Neural cell (in vitro differentiated cells): ENCODE measurements at regions not wholly inside any gene's neighbourhood (a gene's known extent, or its start where the extent isn't known, plus 50 kb on each side); places are given as distances from the start of the nearest gene placed in this dataset.

ENCODE experiments used
- H2AFZ ChIP-seq: fragments of 200-600, 300-800 bp; sonication (generic), shearing (Covaris generic); 2 replicates; pipeline ENCODE4 v1.6.0; 2014; ENCODE audit warnings: low read depth, mild to moderate bottlenecking, antibody characterized with exemption, low read length, moderate library complexity
- H3F3A ChIP-seq: fragments of 200-600 bp; shearing (Covaris generic); 2 replicates; pipeline ENCODE4 v1.6.1; 2016; ENCODE audit warnings: mild to moderate bottlenecking, moderate library complexity, mixed read lengths, antibody characterized with exemption, low read length; ENCODE audit not compliant: insufficient read depth, poor library complexity, severe bottlenecking
- H3K27ac ChIP-seq: fragments of 200-600, 300-800 bp; sonication (generic), shearing (Covaris generic); 2 replicates; pipeline ENCODE4 v1.5.1; 2014; ENCODE audit warnings: mild to moderate bottlenecking, low read length, moderate library complexity
- H3K27me3 ChIP-seq: fragments of 300-800, 200-600 bp; sonication (generic), shearing (Covaris generic); 2 replicates; pipeline ENCODE4 v1.6.0; 2014; ENCODE audit warnings: mild to moderate bottlenecking, low read depth, low read length, moderate library complexity; ENCODE audit not compliant: insufficient read depth
- H3K36me3 ChIP-seq: fragments of 300-800, 200-600 bp; sonication (generic), shearing (Covaris generic); 2 replicates; pipeline ENCODE4 v1.5.1; 2014; ENCODE audit warnings: mild to moderate bottlenecking, antibody characterized with exemption, low read length, moderate library complexity; ENCODE audit not compliant: insufficient read depth
- H3K4me2 ChIP-seq: fragments of 300-800, 200-600 bp; sonication (generic), shearing (Covaris generic); 2 replicates; pipeline ENCODE4 v1.6.0; 2014; ENCODE audit warnings: mild to moderate bottlenecking, low read length
- H3K4me3 ChIP-seq: fragments of 300-800, 200-600 bp; sonication (generic), shearing (Covaris generic); 2 replicates; pipeline ENCODE4 v1.5.1; 2014; ENCODE audit warnings: mild to moderate bottlenecking, low read length, moderate library complexity
- H3K79me2 ChIP-seq: fragments of 200-600 bp; shearing (Covaris generic); replicated peaks from 2 replicates; pipeline ENCODE4 v1.6.0; 2014; ENCODE audit warnings: mild to moderate bottlenecking, low read length, moderate library complexity; ENCODE audit not compliant: insufficient read depth
- H3K9ac ChIP-seq: fragments of 300-800, 200-600 bp; sonication (generic), shearing (Covaris generic); 2 replicates; pipeline ENCODE4 v1.6.1; 2016; ENCODE audit warnings: mild to moderate bottlenecking, low read length, mixed read lengths
- H3K9me2 ChIP-seq: fragments of 200-600 bp; shearing (Covaris generic); 2 replicates; pipeline ENCODE4 v1.6.1; 2016; ENCODE audit warnings: mild to moderate bottlenecking, low read length, mixed read lengths; ENCODE audit not compliant: insufficient read depth
- H3K9me3 ChIP-seq: fragments of 200-600, 300-800 bp; sonication (generic), shearing (Covaris generic); 2 replicates; pipeline ENCODE4 v1.6.1; 2016; ENCODE audit warnings: mild to moderate bottlenecking, mixed run types, low read length, moderate library complexity, mixed read lengths
- H4K20me1 ChIP-seq: fragments of 200-600 bp; shearing (Covaris generic); 2 replicates; pipeline ENCODE4 v1.6.1; 2016; ENCODE audit warnings: mild to moderate bottlenecking, mixed run types; ENCODE audit not compliant: insufficient read depth
- CTCF ChIP-seq: fragments of 450-650 bp; IDR thresholded peaks from 2 replicates; pipeline ENCODE4 v1.5.1; 2014; ENCODE audit warnings: antibody characterized with exemption, mild to moderate bottlenecking, moderate library complexity; ENCODE audit not compliant: poor library complexity, severe bottlenecking
- EP300 ChIP-seq: fragments of 450-650 bp; conservative IDR thresholded peaks from 2 replicates; pipeline ENCODE4 v1.6.1; 2014; ENCODE audit warnings: antibody characterized with exemption, mild to moderate bottlenecking, moderate library complexity; ENCODE audit not compliant: poor library complexity, severe bottlenecking
- EZH2 ChIP-seq: fragments of 200-600, 300-800 bp; shearing (Covaris generic), sonication (generic); IDR thresholded peaks from 2 replicates; pipeline ENCODE4 v1.6.1; 2014; ENCODE audit warnings: antibody characterized with exemption, low read length, borderline replicate concordance, mild to moderate bottlenecking; ENCODE audit not compliant: insufficient read depth, poor library complexity, severe bottlenecking
- MXI1 ChIP-seq: fragments of 450-650 bp; conservative IDR thresholded peaks from 2 replicates; pipeline ENCODE4 v1.6.1; 2014; ENCODE audit warnings: antibody characterized with exemption, mild to moderate bottlenecking; ENCODE audit not compliant: poor library complexity, severe bottlenecking
- POLR2AphosphoS5 ChIP-seq: IDR thresholded peaks from 2 replicates; pipeline ENCODE4 v1.6.1; 2012
- RAD21 ChIP-seq: fragments of 450-650 bp; conservative IDR thresholded peaks from 2 replicates; pipeline ENCODE4 v1.6.1; 2014; ENCODE audit warnings: antibody characterized with exemption, mild to moderate bottlenecking, moderate library complexity
- SMC3 ChIP-seq: fragments of 450-650 bp; conservative IDR thresholded peaks from 2 replicates; pipeline ENCODE4 v1.6.1; 2014; ENCODE audit warnings: antibody characterized with exemption, mild to moderate bottlenecking, moderate library complexity; ENCODE audit not compliant: poor library complexity
- TAF1 ChIP-seq: IDR thresholded peaks from 2 replicates; pipeline ENCODE4 v1.6.1; 2012; ENCODE audit warnings: low read depth
- TF ChIP-seq, protein P1 (sequence below): IDR thresholded peaks from 2 replicates; pipeline ENCODE4 v1.6.1; 2012; ENCODE audit warnings: borderline replicate concordance

- Histone ChIP-seq H3K4me2 (no peak overlapping the region), H3K4me3 (no peak overlapping the region), H3K79me2 (no peaks in the 10 kb centered on the region)
Measured at GRCh38 chr16:86044881-86045590, 146.1 kb downstream of the IRF8 start.

GRCh38 chr16:86045591-86045971, 146.6 kb downstream of the IRF8 start:
- Histone ChIP-seq H3K79me2 (no peaks in the 10 kb centered on the region), H4K20me1 (no peaks in the 10 kb centered on the region), H3K4me3 (no peak overlapping the region), H2AFZ (no peak overlapping the region), H3K27me3 (no peaks in the 10 kb centered on the region), H3K9me3 (no peaks in the 10 kb centered on the region), H3F3A (no peaks in the 10 kb centered on the region), H3K9ac (no peak overlapping the region), H3K36me3 (no peaks in the 10 kb centered on the region), H3K4me2 (no peak overlapping the region), H3K27ac (no peak overlapping the region), H3K9me2 (no peaks in the 10 kb centered on the region)
- no peak for TF ChIP-seq CTCF
- TF ChIP-seq SMC3: no peak
- TF ChIP-seq, protein P1, sequence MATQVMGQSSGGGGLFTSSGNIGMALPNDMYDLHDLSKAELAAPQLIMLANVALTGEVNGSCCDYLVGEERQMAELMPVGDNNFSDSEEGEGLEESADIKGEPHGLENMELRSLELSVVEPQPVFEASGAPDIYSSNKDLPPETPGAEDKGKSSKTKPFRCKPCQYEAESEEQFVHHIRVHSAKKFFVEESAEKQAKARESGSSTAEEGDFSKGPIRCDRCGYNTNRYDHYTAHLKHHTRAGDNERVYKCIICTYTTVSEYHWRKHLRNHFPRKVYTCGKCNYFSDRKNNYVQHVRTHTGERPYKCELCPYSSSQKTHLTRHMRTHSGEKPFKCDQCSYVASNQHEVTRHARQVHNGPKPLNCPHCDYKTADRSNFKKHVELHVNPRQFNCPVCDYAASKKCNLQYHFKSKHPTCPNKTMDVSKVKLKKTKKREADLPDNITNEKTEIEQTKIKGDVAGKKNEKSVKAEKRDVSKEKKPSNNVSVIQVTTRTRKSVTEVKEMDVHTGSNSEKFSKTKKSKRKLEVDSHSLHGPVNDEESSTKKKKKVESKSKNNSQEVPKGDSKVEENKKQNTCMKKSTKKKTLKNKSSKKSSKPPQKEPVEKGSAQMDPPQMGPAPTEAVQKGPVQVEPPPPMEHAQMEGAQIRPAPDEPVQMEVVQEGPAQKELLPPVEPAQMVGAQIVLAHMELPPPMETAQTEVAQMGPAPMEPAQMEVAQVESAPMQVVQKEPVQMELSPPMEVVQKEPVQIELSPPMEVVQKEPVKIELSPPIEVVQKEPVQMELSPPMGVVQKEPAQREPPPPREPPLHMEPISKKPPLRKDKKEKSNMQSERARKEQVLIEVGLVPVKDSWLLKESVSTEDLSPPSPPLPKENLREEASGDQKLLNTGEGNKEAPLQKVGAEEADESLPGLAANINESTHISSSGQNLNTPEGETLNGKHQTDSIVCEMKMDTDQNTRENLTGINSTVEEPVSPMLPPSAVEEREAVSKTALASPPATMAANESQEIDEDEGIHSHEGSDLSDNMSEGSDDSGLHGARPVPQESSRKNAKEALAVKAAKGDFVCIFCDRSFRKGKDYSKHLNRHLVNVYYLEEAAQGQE: no peak
- no peak for TF ChIP-seq POLR2AphosphoS5
- no peak for TF ChIP-seq EP300
- TF ChIP-seq EZH2: no peak
- TF ChIP-seq MXI1: no peak
- no peak for TF ChIP-seq RAD21

More at GRCh38 chr16:86044881-86045590, 146.1 kb downstream of the IRF8 start:
- H3F3A ChIP-seq: no peaks in the 10 kb centered on the region
- TF ChIP-seq EZH2: no peak
- TF ChIP-seq RAD21: no peak
- no peak for TF ChIP-seq POLR2AphosphoS5
- TF ChIP-seq MXI1: no peak
- no peak for TF ChIP-seq EP300
- TF ChIP-seq TAF1: no peak
- TF ChIP-seq SMC3: no peak
- TF ChIP-seq CTCF: no peak
- TF ChIP-seq, protein P1: no peak
- H3K9me3 ChIP-seq: no peaks in the 10 kb centered on the region
- H4K20me1 ChIP-seq: no peaks in the 10 kb centered on the region
- no peaks in the 10 kb centered on the region for H3K9me2 ChIP-seq
- no peaks in the 10 kb centered on the region for H3K36me3 ChIP-seq
- H3K27ac ChIP-seq: no peak overlapping the region
- H3K27me3 ChIP-seq: no peaks in the 10 kb centered on the region
- H2AFZ ChIP-seq: no peak overlapping the region
- no peak overlapping the region for H3K9ac ChIP-seq
